H1 (cell line): ENCODE measurements at regions not wholly inside any gene's neighbourhood (a gene's known extent, or its start where the extent isn't known, plus 50 kb on each side); places are given as distances from the start of the nearest gene placed in this dataset.

Experiments used
- CTCF ChIA-PET: fragments of 300-600 bp; sonication (Branson Sonifier 250); formaldehyde crosslinking; loops from one replicate; lab custom pipeline; 2021; ENCODE audit not compliant: partially characterized antibody; lab: Charles Lee
- POLR2A ChIA-PET: fragments of 300-600 bp; sonication (Branson Sonifier 250); formaldehyde crosslinking; loops from one replicate; lab custom pipeline; 2021; ENCODE audit warnings: inconsistent platforms; ENCODE audit not compliant: partially characterized antibody; lab: Charles Lee
- DNase-seq, 2 experiments: peaks; one replicate each; pipeline versions ENCODE4 v3.0.0 to v3.0.0-alpha.2; 2010 to 2022; ENCODE audit warnings: low spot score in 2 of 2, low read depth in 1 of 2, mixed read lengths in 1 of 2
- FAIRE-seq: peaks from 2 replicates; lab custom pipeline; 2011; peaks lifted over from hg19 to GRCh38; lab: Jason Lieb, UNC
- H2AFZ ChIP-seq: 2 replicates; pipeline ENCODE4 v1.8.1; 2012; ENCODE audit warnings: low read length, inconsistent platforms
- H2AK5ac ChIP-seq: 2 replicates; pipeline ENCODE4 v1.6.1; 2013; ENCODE audit warnings: low read depth, low read length
- H2BK120ac ChIP-seq: replicated peaks from 2 replicates; pipeline ENCODE3; 2013; ENCODE audit warnings: low read depth, low read length, inconsistent platforms
- H2BK12ac ChIP-seq: 2 replicates; pipeline ENCODE4 v1.6.1; 2013; ENCODE audit warnings: low read depth, low read length
- H2BK15ac ChIP-seq: 2 replicates; pipeline ENCODE4 v1.6.1; 2013; ENCODE audit warnings: low read length
- H2BK20ac ChIP-seq: 2 replicates; pipeline ENCODE4 v1.6.1; 2013; ENCODE audit warnings: low read length
- H2BK5ac ChIP-seq: 2 replicates; pipeline ENCODE4 v1.6.1; 2013; ENCODE audit warnings: low read depth, low read length
- H3K14ac ChIP-seq: 2 replicates; pipeline ENCODE4 v1.6.1; 2013; ENCODE audit warnings: inconsistent platforms; ENCODE audit not compliant: insufficient read length
- H3K18ac ChIP-seq: 2 replicates; pipeline ENCODE4 v1.6.1; 2013; ENCODE audit warnings: low read length; ENCODE audit errors: extremely low read depth
- H3K23ac ChIP-seq: 2 replicates; pipeline ENCODE4 v1.6.1; 2013; ENCODE audit warnings: inconsistent platforms; ENCODE audit not compliant: insufficient read length
- H3K23me2 ChIP-seq: 2 replicates; pipeline ENCODE4 v1.6.1; 2013; ENCODE audit warnings: low read depth, low read length
- H3K27ac ChIP-seq: 2 replicates; pipeline ENCODE4 v1.6.1; 2011; ENCODE audit warnings: low read depth, low read length, inconsistent platforms
- H3K27me3 ChIP-seq, 4 experiments: replicated peaks in 1 of 4; 1 replicate in 1 of 4; 2 replicates in 3 of 4; pipeline versions ENCODE4 v1.6.1 to v1.8.1; 2011 to 2013; ENCODE audit warnings: low read length in 3 of 4, mild to moderate bottlenecking in 3 of 4, inconsistent platforms in 2 of 4, mixed read lengths in 2 of 4, moderate library complexity in 1 of 4; ENCODE audit not compliant: control insufficient read depth in 3 of 4, insufficient read depth in 3 of 4; ENCODE audit errors: extremely low read depth in 1 of 4
- H3K36me3 ChIP-seq, 4 experiments: 2 replicates each; pipeline versions ENCODE4 v1.6.1 to v1.8.1; 2011 to 2013; ENCODE audit warnings: mild to moderate bottlenecking in 4 of 4, low read length in 3 of 4, moderate library complexity in 2 of 4, control low read depth in 1 of 4, inconsistent platforms in 1 of 4; ENCODE audit not compliant: insufficient read depth in 4 of 4, control insufficient read depth in 2 of 4
- H3K4ac ChIP-seq: replicated peaks from 2 replicates; pipeline ENCODE3; 2013; ENCODE audit warnings: low read length, low read depth, mixed read lengths, inconsistent platforms; ENCODE audit not compliant: insufficient read length
- H3K4me1 ChIP-seq, 4 experiments: replicated peaks in 1 of 4; 1 replicate in 1 of 4; 2 replicates in 3 of 4; pipeline versions ENCODE4 v1.6.1 to v1.8.1; 2011 to 2013; ENCODE audit warnings: low read length in 3 of 4, inconsistent platforms in 2 of 4, mixed read lengths in 1 of 4; ENCODE audit not compliant: insufficient read depth in 4 of 4, control insufficient read depth in 3 of 4
- H3K4me2 ChIP-seq, 2 experiments: 2 replicates each; pipeline versions ENCODE4 v1.6.1 to v1.8.1; 2011 to 2013; ENCODE audit warnings: low read depth in 2 of 2, low read length in 2 of 2, control low read depth in 1 of 2, inconsistent platforms in 1 of 2, mild to moderate bottlenecking in 1 of 2; ENCODE audit not compliant: insufficient read depth in 1 of 2
- H3K4me3 ChIP-seq, 4 experiments: fragments of 200-600, 300-600 bp in 1 of 4; sonication (generic), shearing (Covaris generic), sonication (Bioruptor Twin) in 1 of 4; 2 replicates each; pipeline versions ENCODE4 v1.5.1 to v1.8.1; 2011 to 2016; ENCODE audit warnings: low read length in 4 of 4, low read depth in 3 of 4, control low read depth in 2 of 4, inconsistent platforms in 2 of 4, mild to moderate bottlenecking in 2 of 4, mixed read lengths in 1 of 4, moderate library complexity in 1 of 4; ENCODE audit not compliant: insufficient read depth in 2 of 4; ENCODE audit errors: extremely low read depth in 1 of 4
- H3K56ac ChIP-seq: replicated peaks from 2 replicates; pipeline ENCODE3; 2013; ENCODE audit warnings: low read depth, mild to moderate bottlenecking, mixed read lengths, low read length, inconsistent platforms; ENCODE audit not compliant: insufficient read length
- H3K79me1 ChIP-seq: 2 replicates; pipeline ENCODE4 v1.6.1; 2013; ENCODE audit warnings: low read depth, low read length, control low read depth
- H3K79me2 ChIP-seq, 2 experiments: 2 replicates each; pipeline versions ENCODE4 v1.6.1 to v1.8.1; 2012 to 2013; ENCODE audit warnings: low read length in 2 of 2, mild to moderate bottlenecking in 2 of 2, inconsistent platforms in 1 of 2; ENCODE audit not compliant: insufficient read depth in 2 of 2, control insufficient read depth in 1 of 2
- H3K9ac ChIP-seq, 4 experiments: replicated peaks in 1 of 4; 1 replicate in 1 of 4; 2 replicates in 3 of 4; pipeline versions ENCODE4 v1.6.1 to v1.8.1; 2011 to 2013; ENCODE audit warnings: low read depth in 3 of 4, low read length in 3 of 4, control low read depth in 2 of 4, mild to moderate bottlenecking in 2 of 4, moderate library complexity in 2 of 4, inconsistent platforms in 1 of 4; ENCODE audit errors: extremely low read depth in 1 of 4
- H3K9me3 ChIP-seq, 2 experiments: 2 replicates each; pipeline versions ENCODE4 v1.6.1 to v1.8.1; 2012 to 2013; ENCODE audit warnings: mild to moderate bottlenecking in 2 of 2, moderate library complexity in 2 of 2, control low read depth in 1 of 2, inconsistent platforms in 1 of 2, low read depth in 1 of 2, low read length in 1 of 2, mixed read lengths in 1 of 2; ENCODE audit not compliant: insufficient read depth in 2 of 2
- H4K20me1 ChIP-seq, 2 experiments: replicated peaks in 1 of 2; 2 replicates each; pipeline versions ENCODE3 to v1.8.1; 2011 to 2013; ENCODE audit warnings: inconsistent platforms in 2 of 2, low read length in 2 of 2, mild to moderate bottlenecking in 1 of 2; ENCODE audit not compliant: insufficient read depth in 2 of 2, control insufficient read depth in 1 of 2
- H4K5ac ChIP-seq: 2 replicates; pipeline ENCODE4 v1.6.1; 2013; ENCODE audit warnings: low read length, low read depth, mixed read lengths, inconsistent platforms; ENCODE audit not compliant: insufficient read length
- H4K8ac ChIP-seq: 2 replicates; pipeline ENCODE4 v1.8.0; 2013; ENCODE audit warnings: mild to moderate bottlenecking, moderate library complexity, low read length, inconsistent platforms; ENCODE audit not compliant: insufficient read depth; ENCODE audit errors: extremely low read depth
- H4K91ac ChIP-seq: replicated peaks from 2 replicates; pipeline ENCODE3; 2013; ENCODE audit warnings: low read length, mixed read lengths, inconsistent platforms; ENCODE audit not compliant: insufficient read length
- BRCA1 ChIP-seq: IDR thresholded peaks from 2 replicates; pipeline ENCODE4 v1.6.1; 2012; ENCODE audit warnings: low read depth, low read length, improper control_type of control experiment
- CHD1 ChIP-seq: IDR thresholded peaks from 2 replicates; pipeline ENCODE4 v1.6.1; 2012; ENCODE audit warnings: low read depth, low read length, improper control_type of control experiment
- EGR1 ChIP-seq: IDR thresholded peaks from 2 replicates; pipeline ENCODE4 v1.6.1; 2011; ENCODE audit warnings: low read depth, low read length, borderline replicate concordance
- GTF2F1 ChIP-seq: IDR thresholded peaks from 2 replicates; pipeline ENCODE4 v1.6.1; 2012; ENCODE audit warnings: low read depth, low read length, improper control_type of control experiment, borderline replicate concordance
- POLR2A ChIP-seq, 2 experiments: IDR thresholded peaks; 1 replicate in 1 of 2; 2 replicates in 1 of 2; pipeline ENCODE4 v1.6.1; 2011; ENCODE audit warnings: low read depth in 2 of 2, low read length in 2 of 2, mild to moderate bottlenecking in 2 of 2; ENCODE audit errors: control extremely low read depth in 1 of 2
- RNF2 ChIP-seq: fragments of 200-900, 300-1000 bp; sonication (generic); IDR thresholded peaks from 2 replicates; pipeline ENCODE4 v1.7.1; 2016; ENCODE audit warnings: borderline replicate concordance, low read depth, mild to moderate bottlenecking, antibody characterized with exemption, low read length; ENCODE audit not compliant: poor library complexity, severe bottlenecking; ENCODE audit errors: missing control alignments
- RXRA ChIP-seq: IDR thresholded peaks from 2 replicates; pipeline ENCODE4 v1.6.1; 2011; ENCODE audit warnings: low read depth, mild to moderate bottlenecking, low read length, moderate library complexity; ENCODE audit not compliant: insufficient read depth
- SIN3A ChIP-seq, 2 experiments: IDR thresholded peaks in 1 of 2; conservative IDR thresholded peaks in 1 of 2; 2 replicates each; pipeline ENCODE4 v1.6.1; 2011 to 2012; ENCODE audit warnings: low read length in 2 of 2, improper control_type of control experiment in 1 of 2, low read depth in 1 of 2, mild to moderate bottlenecking in 1 of 2
- SUZ12 ChIP-seq: fragments of 200-600 bp; sonication (generic); IDR thresholded peaks from 2 replicates; pipeline ENCODE4 v1.6.1; 2012; ENCODE audit warnings: mild to moderate bottlenecking, inconsistent platforms, low read length, moderate library complexity, mixed read lengths
- WGBS, 2 experiments: shearing (Covaris generic) in 1 of 2; methylation state at CpG; one replicate each; pipeline versions ENCODE4 v1.1.6 to v1.1.7; 2013 to 2015; ENCODE audit warnings: low lambda C conversion rate in 2 of 2, mixed read lengths in 2 of 2, inconsistent platforms in 1 of 2, low coverage in 1 of 2, missing lambda C conversion rate in 1 of 2; ENCODE audit not compliant: insufficient replicate concordance in 2 of 2, insufficient coverage in 1 of 2, insufficient read length in 1 of 2; ENCODE audit errors: extremely low coverage in 1 of 2, missing lambda C conversion rate in 1 of 2; 5-methylcytosine and 5-hydroxymethylcytosine counted together
- TF ChIP-seq, protein P1 (sequence below): IDR thresholded peaks from 2 replicates; pipeline ENCODE4 v1.6.1; 2012; ENCODE audit warnings: inconsistent platforms
- TF ChIP-seq, protein P2 (sequence below), 3 experiments: IDR thresholded peaks; 1 replicate in 2 of 3; 2 replicates in 1 of 3; pipeline versions ENCODE4 v1.5.1 to v1.6.1; 2011; ENCODE audit warnings: low read length in 3 of 3, mild to moderate bottlenecking in 3 of 3, inconsistent platforms in 2 of 3, low read depth in 1 of 3, moderate library complexity in 1 of 3; ENCODE audit not compliant: insufficient read depth in 1 of 3; ENCODE audit errors: control extremely low read depth in 1 of 3

DNA sequence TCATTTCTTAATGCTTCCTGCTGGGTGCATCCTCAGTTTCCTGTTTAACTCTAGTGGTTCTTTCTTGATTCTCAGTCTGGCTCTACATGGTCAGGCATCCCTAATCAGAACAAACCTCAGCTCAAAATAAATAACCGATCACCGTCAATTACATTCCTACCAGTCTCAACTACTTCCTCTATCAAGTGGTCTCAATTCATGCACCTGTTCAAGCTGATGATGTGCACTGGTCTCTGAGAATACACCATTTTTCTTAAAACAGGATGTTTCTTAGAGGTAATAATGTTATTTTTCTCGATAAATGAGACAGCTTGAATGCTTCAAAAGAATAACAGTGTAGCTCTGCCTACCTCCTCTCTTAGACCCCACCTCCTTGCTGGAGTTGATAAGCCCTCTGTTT lies 420.9 kb downstream of the SOCS6 start:
- no peaks in the 10 kb centered on the region for H3K79me1 ChIP-seq
- no peak overlapping the region for H2BK12ac ChIP-seq
- no peak for FAIRE-seq
- H3K9ac ChIP-seq, result no peak overlapping the region
- no peak overlapping the region for H2BK20ac ChIP-seq
- no peak overlapping the region for H2BK15ac ChIP-seq
- no peak for DNase-seq
- H3K56ac ChIP-seq, result no peak overlapping the region
- H3K4me3 ChIP-seq, result no peak overlapping the region
- peaks cover 0 to 4% (median 0%) of the 10 kb centered on the region in 4 experiments; a peak in 1 of 8 replicates for H3K36me3 ChIP-seq
- H2AK5ac ChIP-seq, result no peak overlapping the region
- H3K4me1 ChIP-seq, result no peaks in the 10 kb centered on the region
- H2AFZ ChIP-seq, result no peak overlapping the region
- no peaks in the 10 kb centered on the region for H3K79me2 ChIP-seq
- no peak overlapping the region for H3K4me2 ChIP-seq
- H4K91ac ChIP-seq, result no peak overlapping the region
- no peak overlapping the region for H3K14ac ChIP-seq
- H3K23ac ChIP-seq, result no peak overlapping the region
- ChIA-PET POLR2A (no interaction called here), CTCF (no interaction called here)
- no peak overlapping the region for H3K27ac ChIP-seq
- no peaks in the 10 kb centered on the region; the same call in 1 of the 2 replicates for H3K23me2 ChIP-seq
- WGBS, 2 experiments, result 87% methylated on average over 3 of the region's 3 CpGs; no CpG with 5 or more reads in 1 of the 2 experiments
- H3K9me3 ChIP-seq, result peaks cover 75 to 76% of the 10 kb centered on the region in 2 experiments
- no peak overlapping the region for H4K5ac ChIP-seq
- no peak overlapping the region for H3K18ac ChIP-seq
- H2BK5ac ChIP-seq, result no peak overlapping the region
- H3K27me3 ChIP-seq, result no peaks in the 10 kb centered on the region
- no peak overlapping the region for H4K8ac ChIP-seq
- H4K20me1 ChIP-seq, result no peaks in the 10 kb centered on the region
- H3K4ac ChIP-seq, result no peak overlapping the region
- H2BK120ac ChIP-seq, result no peak overlapping the region
- no peak for TF ChIP-seq GTF2F1
- TF ChIP-seq SUZ12, result no peak
- TF ChIP-seq, protein P1, sequence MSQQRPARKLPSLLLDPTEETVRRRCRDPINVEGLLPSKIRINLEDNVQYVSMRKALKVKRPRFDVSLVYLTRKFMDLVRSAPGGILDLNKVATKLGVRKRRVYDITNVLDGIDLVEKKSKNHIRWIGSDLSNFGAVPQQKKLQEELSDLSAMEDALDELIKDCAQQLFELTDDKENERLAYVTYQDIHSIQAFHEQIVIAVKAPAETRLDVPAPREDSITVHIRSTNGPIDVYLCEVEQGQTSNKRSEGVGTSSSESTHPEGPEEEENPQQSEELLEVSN, result no peak
- no peak for TF ChIP-seq EGR1
- TF ChIP-seq CHD1, result no peak
- TF ChIP-seq, protein P2, sequence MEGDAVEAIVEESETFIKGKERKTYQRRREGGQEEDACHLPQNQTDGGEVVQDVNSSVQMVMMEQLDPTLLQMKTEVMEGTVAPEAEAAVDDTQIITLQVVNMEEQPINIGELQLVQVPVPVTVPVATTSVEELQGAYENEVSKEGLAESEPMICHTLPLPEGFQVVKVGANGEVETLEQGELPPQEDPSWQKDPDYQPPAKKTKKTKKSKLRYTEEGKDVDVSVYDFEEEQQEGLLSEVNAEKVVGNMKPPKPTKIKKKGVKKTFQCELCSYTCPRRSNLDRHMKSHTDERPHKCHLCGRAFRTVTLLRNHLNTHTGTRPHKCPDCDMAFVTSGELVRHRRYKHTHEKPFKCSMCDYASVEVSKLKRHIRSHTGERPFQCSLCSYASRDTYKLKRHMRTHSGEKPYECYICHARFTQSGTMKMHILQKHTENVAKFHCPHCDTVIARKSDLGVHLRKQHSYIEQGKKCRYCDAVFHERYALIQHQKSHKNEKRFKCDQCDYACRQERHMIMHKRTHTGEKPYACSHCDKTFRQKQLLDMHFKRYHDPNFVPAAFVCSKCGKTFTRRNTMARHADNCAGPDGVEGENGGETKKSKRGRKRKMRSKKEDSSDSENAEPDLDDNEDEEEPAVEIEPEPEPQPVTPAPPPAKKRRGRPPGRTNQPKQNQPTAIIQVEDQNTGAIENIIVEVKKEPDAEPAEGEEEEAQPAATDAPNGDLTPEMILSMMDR (IDR thresholded peaks at IDR 0.05; ENCODE audit: control extremely low read depth in 1 of 3, insufficient read depth in 1 of 3, low read depth in 1 of 3, low read length in 3 of 3), result no peak
- TF ChIP-seq RNF2, result no peak
- TF ChIP-seq POLR2A (IDR thresholded peaks at IDR 0.05; ENCODE audit: control extremely low read depth in 1 of 2, low read depth in 2 of 2, low read length in 2 of 2), result no peak
- no peak for TF ChIP-seq SIN3A (conservative IDR thresholded peaks at IDR 0.05 in 1 of 2, IDR thresholded peaks at IDR 0.05 in 1 of 2; ENCODE audit: low read depth in 1 of 2, low read length in 2 of 2)
- TF ChIP-seq RXRA, result no peak
- TF ChIP-seq BRCA1, result no peak
